ENCODE measurements at regions not wholly inside any gene's neighbourhood (a gene's known extent, or its start where the extent isn't known, plus 50 kb on each side); places are given as distances from the start of the nearest gene placed in this dataset.

- Mint-ChIP-seq H3K27me3 (no peaks in the 10 kb centered on the region), H3K27ac (no peak overlapping the region), H3K9me3 (no peaks in the 10 kb centered on the region), H3K36me3 (no peaks in the 10 kb centered on the region), H3K4me1 (ENCODE audit: low read depth) (peaks cover 42% of the 10 kb centered on the region), H3K4me3 (no peak overlapping the region)
- intact Hi-C loops (cut with micrococcal nuclease) = no loop called here
- DNase-seq = no peak
- POLR2A ChIA-PET = no interaction called here
- CTCF ChIA-PET = interaction anchor here (1.2 to 5.3 kb wide), 2 partner anchors 12 to 272 kb away, joined by 5 to 34 read pairs; no protein-coding TSS in a partner anchor
Measured at GRCh38 chr1:181153634-181153961, 65.1 kb downstream of the IER5 start.

- no peak for DNase-seq
- H3K9me3 Mint-ChIP-seq = no peaks in the 10 kb centered on the region
- CTCF ChIA-PET = no interaction called here
- no peaks in the 10 kb centered on the region for H3K36me3 Mint-ChIP-seq
- H3K27me3 Mint-ChIP-seq = no peaks in the 10 kb centered on the region
- peaks cover 42% of the 10 kb centered on the region for H3K4me1 Mint-ChIP-seq (ENCODE audit: low read depth)
- no peak overlapping the region for H3K4me3 Mint-ChIP-seq
- POLR2A ChIA-PET = no interaction called here
- H3K27ac Mint-ChIP-seq = no peak overlapping the region
- intact Hi-C loops (cut with micrococcal nuclease) = no loop called here
Measured at GRCh38 chr1:181155339-181155738, 66.8 kb downstream of the IER5 start.

GRCh38 chr1:181159451-181160140 lies 71.1 kb downstream of the IER5 start:
- intact Hi-C loops (cut with micrococcal nuclease) = loop anchor here (1.0 kb wide), 1 partner anchor 10 kb away; no protein-coding TSS in a partner anchor
- Mint-ChIP-seq H3K4me1 (ENCODE audit: low read depth) (peaks cover 28% of the 10 kb centered on the region), H3K4me3 (peak overlapping the region; percentile 34), H3K36me3 (peaks cover 5% of the 10 kb centered on the region), H3K27ac (peak overlapping the region; percentile 66), H3K27me3 (no peaks in the 10 kb centered on the region), H3K9me3 (peaks cover 31% of the 10 kb centered on the region)
- ChIA-PET CTCF (interaction anchor here (1.1 to 1.8 kb wide), 3 partner anchors 16 to 278 kb away, joined by 3 to 11 read pairs (median 4); no protein-coding TSS in a partner anchor), POLR2A (interaction anchor here (1.0 kb wide), 1 partner anchor 80 kb away, joined by 3 read pairs; no protein-coding TSS in a partner anchor)
- DNase-seq = peak; percentile 71

GRCh38 chr1:181160322-181160721 lies 71.8 kb downstream of the IER5 start:
- Mint-ChIP-seq H3K4me3 (no peak overlapping the region), H3K27ac (no peak overlapping the region), H3K36me3 (peaks cover 5% of the 10 kb centered on the region), H3K27me3 (no peaks in the 10 kb centered on the region), H3K9me3 (peaks cover 35% of the 10 kb centered on the region), H3K4me1 (ENCODE audit: low read depth) (peaks cover 27% of the 10 kb centered on the region)
- intact Hi-C loops (cut with micrococcal nuclease) = loop anchor here (1.0 kb wide), 1 partner anchor 11 kb away; no protein-coding TSS in a partner anchor
- POLR2A ChIA-PET = interaction anchor here (1.0 kb wide), 1 partner anchor 81 kb away, joined by 3 read pairs; no protein-coding TSS in a partner anchor
- no peak for DNase-seq
- CTCF ChIA-PET = interaction anchor here (1.1 to 1.8 kb wide), 3 partner anchors 17 to 279 kb away, joined by 3 to 11 read pairs (median 4); no protein-coding TSS in a partner anchor

- CTCF ChIA-PET = interaction anchor here (1.5 to 6.0 kb wide), 2 partner anchors 19 to 279 kb away, joined by 3 to 48 read pairs; no protein-coding TSS in a partner anchor
- Mint-ChIP-seq H3K27ac (no peak overlapping the region), H3K36me3 (peaks cover 5% of the 10 kb centered on the region), H3K4me1 (ENCODE audit: low read depth) (peaks cover 26% of the 10 kb centered on the region), H3K4me3 (no peak overlapping the region), H3K27me3 (no peaks in the 10 kb centered on the region), H3K9me3 (peaks cover 35% of the 10 kb centered on the region)
- intact Hi-C loops (cut with micrococcal nuclease) = loop anchor here (1.0 kb wide), 1 partner anchor 12 kb away; no protein-coding TSS in a partner anchor
- peak; percentile 18 for DNase-seq
- POLR2A ChIA-PET = interaction anchor here (0.5 to 1.3 kb wide), 2 partner anchors 71 to 625 kb away, joined by 3 to 4 read pairs; no protein-coding TSS in a partner anchor
Measured at GRCh38 chr1:181160998-181161870, 72.7 kb downstream of the IER5 start.

GRCh38 chr1:181163662-181164061 lies 75.2 kb downstream of the IER5 start:
- DNase-seq = no peak
- peaks cover 21% of the 10 kb centered on the region for H3K4me1 Mint-ChIP-seq (ENCODE audit: low read depth)
- peaks cover 35% of the 10 kb centered on the region for H3K9me3 Mint-ChIP-seq
- intact Hi-C loops (cut with micrococcal nuclease) = no loop called here
- peaks cover 5% of the 10 kb centered on the region for H3K36me3 Mint-ChIP-seq
- H3K4me3 Mint-ChIP-seq = no peak overlapping the region
- no peak overlapping the region for H3K27ac Mint-ChIP-seq
- ChIA-PET POLR2A (no interaction called here), CTCF (interaction anchor here (0.6 to 6.0 kb wide), 9 partner anchors 22 to 648 kb away, joined by 3 to 48 read pairs (median 5); no protein-coding TSS in a partner anchor)
- no peaks in the 10 kb centered on the region for H3K27me3 Mint-ChIP-seq

GRCh38 chr1:181166377-181167196 lies 78.1 kb downstream of the IER5 start:
- ChIA-PET CTCF (interaction anchor here (0.5 to 6.0 kb wide), 23 partner anchors 17 to 651 kb away, joined by 3 to 48 read pairs (median 5); no protein-coding TSS in a partner anchor), POLR2A (interaction anchor here (0.7 kb wide), 1 partner anchor 123 kb away, joined by 5 read pairs; no protein-coding TSS in a partner anchor)
- peak; percentile 80 for DNase-seq
- H3K27me3 Mint-ChIP-seq = no peaks in the 10 kb centered on the region
- H3K36me3 Mint-ChIP-seq = peaks cover 5% of the 10 kb centered on the region
- no peak overlapping the region for H3K27ac Mint-ChIP-seq
- intact Hi-C loops (cut with micrococcal nuclease) = loop anchor here (1.0 to 5.0 kb wide), 7 partner anchors 24 to 649 kb away; partner anchors contain the start of gene XPR1
- H3K4me3 Mint-ChIP-seq = no peak overlapping the region
- peaks cover 3% of the 10 kb centered on the region for H3K4me1 Mint-ChIP-seq (ENCODE audit: low read depth)
- H3K9me3 Mint-ChIP-seq = peaks cover 29% of the 10 kb centered on the region

GRCh38 chr1:181169281-181169865 lies 80.9 kb downstream of the IER5 start:
- POLR2A ChIA-PET = no interaction called here
- Mint-ChIP-seq H3K27ac (no peak overlapping the region), H3K36me3 (no peaks in the 10 kb centered on the region), H3K4me3 (no peak overlapping the region), H3K4me1 (ENCODE audit: low read depth) (peaks cover 3% of the 10 kb centered on the region), H3K9me3 (peaks cover 14% of the 10 kb centered on the region), H3K27me3 (no peaks in the 10 kb centered on the region)
- CTCF ChIA-PET = interaction anchor here (1.2 to 3.3 kb wide), 5 partner anchors 26 to 654 kb away, joined by 3 to 18 read pairs (median 5); no protein-coding TSS in a partner anchor
- DNase-seq = no peak
- intact Hi-C loops (cut with micrococcal nuclease) = loop anchor here (5.0 kb wide), 2 partner anchors 637 to 652 kb away; no protein-coding TSS in a partner anchor

GRCh38 chr1:181170194-181170593 lies 81.7 kb downstream of the IER5 start:
- ChIA-PET CTCF (interaction anchor here (0.5 to 3.3 kb wide), 4 partner anchors 27 to 288 kb away, joined by 3 to 18 read pairs (median 8); no protein-coding TSS in a partner anchor), POLR2A (no interaction called here)
- Mint-ChIP-seq H3K36me3 (no peaks in the 10 kb centered on the region), H3K27me3 (no peaks in the 10 kb centered on the region), H3K27ac (no peak overlapping the region), H3K4me1 (ENCODE audit: low read depth) (peaks cover 3% of the 10 kb centered on the region), H3K4me3 (no peak overlapping the region), H3K9me3 (peaks cover 10% of the 10 kb centered on the region)
- no peak for DNase-seq
- intact Hi-C loops (cut with micrococcal nuclease) = no loop called here

GRCh38 chr1:181172082-181172481 lies 83.6 kb downstream of the IER5 start:
- Mint-ChIP-seq H3K36me3 (no peaks in the 10 kb centered on the region), H3K4me3 (no peak overlapping the region), H3K27ac (no peak overlapping the region), H3K9me3 (peaks cover 10% of the 10 kb centered on the region), H3K4me1 (ENCODE audit: low read depth) (no peaks in the 10 kb centered on the region), H3K27me3 (no peaks in the 10 kb centered on the region)
- no peak for DNase-seq
- CTCF ChIA-PET = no interaction called here
- intact Hi-C loops (cut with micrococcal nuclease) = no loop called here
- POLR2A ChIA-PET = no interaction called here
